D341Med (cell line): ENCODE measurements at regions not wholly inside any gene's neighbourhood (a gene's known extent, or its start where the extent isn't known, plus 50 kb on each side); places are given as distances from the start of the nearest gene placed in this dataset.
"Not testable (repeated sequence)": the region's sequence is repeated elsewhere in the genome, so short reads cannot be mapped to it uniquely, and the experiment has no call there.

Experiments used
- DNase-seq: peaks from one replicate; pipeline ENCODE4 v3.0.0; 2012; ENCODE audit warnings: low spot score

DNA sequence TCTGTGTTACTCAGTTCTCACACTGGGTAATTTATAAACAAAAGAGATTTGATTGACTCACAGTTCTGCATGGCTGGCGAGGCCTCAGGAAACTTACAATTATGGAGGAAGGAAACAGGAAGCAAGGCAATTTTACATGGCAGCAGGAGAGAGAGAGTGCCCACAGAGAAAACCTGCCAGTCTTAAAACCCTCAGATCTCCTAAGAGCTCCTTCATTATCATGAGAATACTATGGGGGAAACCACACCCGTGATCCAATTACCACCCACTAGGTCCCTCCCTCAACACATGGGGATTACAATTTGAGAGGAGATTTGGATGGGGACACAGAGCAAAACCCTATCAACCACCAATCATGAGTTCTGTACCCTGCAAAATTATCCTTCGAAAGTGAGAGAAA, 1180.8 kb downstream of the JRKL start:
- no peak for DNase-seq

DNA sequence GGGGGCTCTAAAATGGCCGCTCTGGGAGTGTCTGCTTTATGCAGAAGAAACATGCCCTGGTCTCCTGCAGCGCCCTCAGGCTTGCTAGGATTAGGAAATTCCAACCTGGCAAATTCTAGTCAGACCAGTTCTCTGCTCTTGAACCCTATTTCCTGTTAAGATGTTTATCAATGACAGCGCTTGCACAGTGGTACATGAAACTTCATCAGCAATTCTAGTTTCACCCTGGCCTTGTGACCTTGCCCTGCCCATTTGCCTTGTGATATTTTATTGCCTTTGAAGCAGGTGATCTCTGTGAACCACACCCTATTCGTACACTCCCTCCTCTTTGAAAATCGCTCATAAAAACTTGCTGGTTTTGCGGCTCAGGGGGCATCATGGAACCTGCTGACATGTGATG, 1184.0 kb downstream of the JRKL start:
- DNase-seq, result not testable (repeated sequence)

DNA sequence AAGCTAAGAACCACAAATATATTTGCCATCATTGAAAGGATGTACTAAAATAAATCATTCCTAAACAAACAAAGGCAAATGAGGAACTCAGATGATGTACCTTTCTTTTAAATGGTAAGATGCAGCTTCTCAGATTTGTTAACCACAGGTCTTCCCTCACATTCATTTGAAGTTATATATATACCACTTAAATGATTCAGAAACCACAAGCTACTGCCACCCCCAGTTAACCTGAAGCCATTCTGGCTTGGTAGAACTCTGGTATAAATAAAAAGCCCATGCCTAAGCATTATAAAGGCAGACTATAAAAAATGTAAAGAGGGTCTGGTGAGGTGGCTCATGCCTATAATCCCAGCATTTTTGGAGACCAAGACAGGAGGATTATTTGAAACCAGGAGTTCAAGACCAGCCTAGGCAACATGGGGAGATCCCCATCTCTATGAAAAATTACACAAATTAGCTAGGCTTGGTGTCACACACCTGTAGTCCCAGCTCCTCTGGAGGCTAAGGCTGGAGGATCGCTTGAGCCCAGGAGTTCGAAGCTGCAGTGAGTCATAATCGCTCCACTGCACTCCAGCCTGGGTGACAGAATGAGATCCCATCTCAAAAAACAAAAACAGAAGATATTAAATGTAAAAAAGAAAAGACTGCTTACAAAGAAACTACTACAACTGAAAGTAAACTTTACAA, 1185.3 kb downstream of the JRKL start:
- DNase-seq, result no peak

GRCh38 chr11:97607291-97608000, 1217.6 kb downstream of the JRKL start:
- no peak for DNase-seq

GRCh38 chr11:97610000-97610399, 1220.2 kb downstream of the JRKL start:
- DNase-seq, result no peak

GRCh38 chr11:97610854-97611253, 1221.0 kb downstream of the JRKL start:
- DNase-seq, result no peak

DNA sequence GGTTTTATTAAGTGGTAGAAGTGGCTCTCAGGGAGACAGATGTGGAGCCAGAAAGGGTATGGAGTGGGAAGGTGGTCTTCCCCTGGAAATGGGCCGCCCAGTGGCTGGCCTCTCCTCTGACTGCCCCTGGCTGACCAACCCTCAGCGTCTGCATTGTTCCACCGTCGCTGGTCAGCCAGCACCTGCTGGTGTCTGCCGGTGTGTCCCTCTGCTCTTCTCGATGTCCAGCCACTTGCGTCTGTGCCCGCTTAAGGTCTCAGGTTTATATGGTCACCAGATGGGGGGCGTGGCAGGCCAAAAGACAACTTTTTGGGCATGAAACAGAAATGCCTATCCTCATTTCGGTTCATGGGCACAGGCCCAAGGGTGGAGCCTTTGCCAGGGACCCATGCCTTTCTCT, 1221.5 kb downstream of the JRKL start:
- no peak for DNase-seq

GRCh38 chr11:97614606-97615005, 1224.8 kb downstream of the JRKL start:
- DNase-seq, result no peak

GRCh38 chr11:97615546-97615945, 1225.7 kb downstream of the JRKL start:
- DNase-seq, result no peak

- no peak for DNase-seq
Measured at GRCh38 chr11:97617031-97617430, 1227.2 kb downstream of the JRKL start.

GRCh38 chr11:97620007-97620406, 1230.2 kb downstream of the JRKL start:
- no peak for DNase-seq

GRCh38 chr11:97621282-97621681, 1231.5 kb downstream of the JRKL start:
- no peak for DNase-seq

DNA sequence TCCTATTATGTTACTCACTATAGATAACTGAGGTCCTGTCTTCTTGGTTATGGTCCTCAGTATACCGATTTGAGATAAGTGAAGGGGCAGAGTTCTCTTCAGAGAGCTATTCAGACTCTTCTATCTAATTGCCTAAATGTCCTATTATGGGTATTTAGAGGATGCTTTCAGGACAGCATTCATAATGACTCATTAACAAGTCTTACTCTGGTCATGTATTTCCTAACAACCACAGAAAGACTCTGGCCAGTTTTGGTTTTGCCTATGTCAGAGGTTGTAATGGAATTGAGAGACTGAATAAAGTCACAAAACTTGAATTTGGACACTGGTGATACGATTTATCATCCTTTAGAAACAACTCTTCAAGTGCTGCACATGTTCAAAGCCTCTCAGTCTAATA, 1233.0 kb downstream of the JRKL start:
- no peak for DNase-seq

DNA sequence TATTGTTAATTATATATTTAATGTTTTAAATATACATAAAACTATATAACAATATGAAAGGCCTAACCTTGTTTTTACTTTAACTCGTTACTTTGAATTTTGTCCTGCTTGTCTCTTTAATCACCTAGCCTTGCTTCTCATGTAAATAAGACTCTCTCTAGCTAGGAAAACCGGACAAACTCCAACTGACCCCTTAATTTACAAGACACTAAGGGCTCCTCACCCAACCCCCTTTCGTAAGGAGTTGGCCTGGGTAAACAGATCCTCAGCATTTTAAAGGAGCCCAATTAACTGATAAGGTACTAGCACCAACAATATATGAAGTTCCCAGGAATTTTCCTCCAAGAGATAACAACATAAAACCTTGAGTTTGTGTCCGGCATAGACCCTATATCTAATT, 1246.9 kb downstream of the JRKL start:
- not testable (repeated sequence) for DNase-seq

DNA sequence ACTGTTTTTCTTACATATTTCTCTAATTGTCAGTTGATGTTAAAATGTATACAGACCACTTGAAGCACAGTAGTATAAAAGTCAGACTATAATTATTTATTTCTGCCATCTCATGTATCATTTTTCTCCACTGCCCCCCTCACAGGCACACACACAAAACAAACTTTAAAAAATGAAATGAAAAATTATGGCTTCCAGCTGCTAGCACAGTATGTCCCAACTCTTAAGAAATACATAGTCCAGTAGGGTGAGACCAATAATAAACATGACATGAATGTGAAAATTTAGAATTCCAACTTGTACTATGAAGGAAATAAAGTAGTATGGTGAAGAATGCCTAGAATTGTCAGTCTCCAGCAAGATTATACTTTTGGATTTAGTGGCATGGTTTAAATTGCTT, 1247.9 kb downstream of the JRKL start:
- no peak for DNase-seq

GRCh38 chr11:97638641-97639224, 1248.9 kb downstream of the JRKL start:
- DNase-seq, result no peak

DNA sequence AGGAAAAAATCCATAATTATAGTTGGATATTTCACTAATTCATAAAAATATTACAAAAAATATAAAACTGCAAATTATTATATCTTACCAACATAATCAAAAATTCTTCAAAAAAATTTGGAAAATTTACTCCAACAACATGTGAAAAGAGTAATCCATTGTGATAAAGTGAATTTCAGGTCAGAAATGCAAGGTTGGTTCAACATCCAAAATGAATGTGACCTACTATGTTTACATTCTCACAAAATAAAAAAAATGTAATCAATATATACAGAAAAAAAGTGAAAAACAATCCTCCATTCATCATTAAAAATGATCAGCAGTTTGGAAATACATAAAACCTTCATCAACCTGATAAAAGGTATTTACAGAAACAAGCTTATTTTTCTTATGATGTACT, 1252.2 kb downstream of the JRKL start:
- DNase-seq, result no peak

DNA sequence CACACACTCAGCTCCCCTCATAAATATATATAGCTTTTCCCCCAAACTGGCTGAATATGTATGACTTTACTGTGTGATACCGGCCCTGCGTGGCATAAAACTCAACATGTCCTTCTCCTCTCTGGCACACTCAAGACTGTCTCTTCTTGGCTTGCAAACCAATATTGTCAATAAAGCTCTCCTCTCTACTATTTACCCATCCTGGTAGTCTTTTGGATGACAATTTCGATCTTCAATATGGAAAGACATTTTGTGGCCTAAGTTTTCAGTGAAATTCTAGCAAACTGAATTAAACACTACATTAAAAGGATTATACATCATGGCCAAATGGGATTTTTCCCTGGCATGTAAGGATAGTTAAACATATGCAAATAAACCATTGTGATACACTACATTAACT, 1255.9 kb downstream of the JRKL start:
- no peak for DNase-seq

DNA sequence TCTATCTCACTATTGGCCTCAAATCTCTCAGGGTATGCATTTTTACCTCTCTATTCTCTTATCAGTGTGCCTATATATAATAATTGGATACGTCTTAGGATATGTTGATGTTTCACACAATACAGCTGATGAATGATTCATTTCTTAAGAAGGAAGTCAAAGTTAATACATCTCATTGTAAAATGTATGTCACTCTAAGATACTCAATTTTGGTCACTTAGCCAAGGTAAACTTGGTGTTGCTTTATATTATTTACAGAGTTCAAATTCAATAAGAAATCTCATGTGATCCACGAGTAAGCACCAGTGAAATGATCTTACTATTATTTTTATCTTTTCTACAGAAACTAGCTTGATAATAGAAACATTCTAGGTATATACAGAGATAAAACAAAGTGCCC, 1266.5 kb downstream of the JRKL start:
- no peak for DNase-seq

GRCh38 chr11:97657852-97658251, 1268.0 kb downstream of the JRKL start:
- DNase-seq, result no peak

GRCh38 chr11:97667057-97667456, 1277.2 kb downstream of the JRKL start:
- no peak for DNase-seq

DNA sequence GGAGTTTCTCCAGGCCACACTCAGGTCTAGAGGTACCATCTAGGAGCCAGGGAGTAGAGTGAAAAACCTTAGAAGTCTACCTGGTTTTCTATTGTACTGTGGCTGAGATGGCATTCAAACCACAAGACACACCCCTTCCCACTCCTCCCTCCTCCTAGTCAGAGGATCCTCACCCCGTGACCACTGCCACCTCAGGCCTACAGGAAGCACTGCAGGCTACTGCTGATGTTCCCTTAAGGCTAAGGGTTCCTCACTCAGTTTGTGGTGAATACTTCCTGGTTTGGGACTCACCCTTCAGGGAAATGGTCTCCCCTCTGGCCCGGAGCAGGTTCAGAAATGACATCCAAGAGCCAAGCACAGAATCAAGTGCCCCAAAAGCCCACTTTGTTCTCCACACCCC, 1293.9 kb downstream of the JRKL start:
- no peak for DNase-seq
